ENCODE measurements at regions not wholly inside any gene's neighbourhood (a gene's known extent, or its start where the extent isn't known, plus 50 kb on each side); places are given as distances from the start of the nearest gene placed in this dataset.
A peak's percentile ranks its signal among the peaks of the same experiment; 100 is the strongest.

DNA sequence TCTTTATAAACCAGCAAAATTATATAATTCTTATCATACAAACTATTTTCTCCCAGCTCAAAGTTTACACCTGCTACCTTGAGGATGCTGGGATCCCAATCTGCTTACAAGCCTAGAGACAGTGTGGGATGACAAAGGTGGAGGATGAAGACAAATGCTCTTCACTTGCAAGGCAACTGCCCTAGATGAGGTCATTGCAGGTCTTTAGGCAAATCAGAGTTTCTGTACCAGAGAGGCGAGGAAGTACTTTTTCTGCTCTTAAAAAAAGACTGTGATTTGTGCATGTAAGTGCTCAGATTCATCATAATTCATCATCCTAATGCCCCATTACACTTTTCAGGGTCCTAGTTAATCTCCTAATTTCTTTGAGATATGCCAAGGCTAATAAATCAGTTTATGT lies 376.1 kb downstream of the ZPLD1 start:
- Histone ChIP-seq H4K91ac (ENCODE audit: low read depth, low read length, poor library complexity) (no peak overlapping the region), H2AFZ (ENCODE audit: low read length) (no peak overlapping the region), H2AK5ac (ENCODE audit: low read depth, low read length) (no peak overlapping the region), H2BK12ac (ENCODE audit: low read length) (no peak overlapping the region), H3K23ac (ENCODE audit: low read depth, low read length, poor library complexity) (no peak overlapping the region), H3K9me3 (replicated peaks in 1 of 2; ENCODE audit: control insufficient read depth in 2 of 2, insufficient read depth in 1 of 2, low read depth in 1 of 2, low read length in 2 of 2) (no peaks in the 10 kb centered on the region), H2BK120ac (ENCODE audit: low read depth, low read length) (no peak overlapping the region), H3K14ac (ENCODE audit: low read length) (no peak overlapping the region), H3K4me2 (ENCODE audit: insufficient read depth, low read length, poor library complexity, severe bottlenecking) (no peak overlapping the region), H2BK5ac (ENCODE audit: low read length) (no peak overlapping the region), H3K27ac (replicated peaks; ENCODE audit: low read length) (no peak overlapping the region), H3K79me1 (ENCODE audit: low read depth, low read length) (no peaks in the 10 kb centered on the region), H3K36me3 (replicated peaks in 1 of 2; ENCODE audit: control insufficient read depth in 2 of 2, insufficient read depth in 2 of 2, low read length in 2 of 2) (no peaks in the 10 kb centered on the region), H3K18ac (ENCODE audit: low read length) (no peak overlapping the region), H3K4me3 (ENCODE audit: low read length in 2 of 2) (no peak overlapping the region), H3K4ac (ENCODE audit: low read length) (no peak overlapping the region), H3K9ac (ENCODE audit: low read depth, low read length, poor library complexity) (no peak overlapping the region), H3K27me3 (ENCODE audit: control insufficient read depth in 3 of 3, insufficient read depth in 3 of 3, low read depth in 1 of 3, low read length in 3 of 3) (no peaks in the 10 kb centered on the region), H4K8ac (ENCODE audit: low read depth, low read length) (no peak overlapping the region), H2BK15ac (ENCODE audit: low read length) (no peak overlapping the region), H3K4me1 (ENCODE audit: control insufficient read depth in 2 of 2, insufficient read depth in 1 of 2, low read depth in 1 of 2, low read length in 2 of 2) (no peaks in the 10 kb centered on the region)
- no peak for DNase-seq (ENCODE audit: low spot score)
- no CpG with 5 or more reads among the region's 1 CpG for WGBS, 2 donors (ENCODE audit: extremely low coverage in 2 of 2, insufficient read length in 2 of 2, insufficient replicate concordance in 1 of 2)

DNA sequence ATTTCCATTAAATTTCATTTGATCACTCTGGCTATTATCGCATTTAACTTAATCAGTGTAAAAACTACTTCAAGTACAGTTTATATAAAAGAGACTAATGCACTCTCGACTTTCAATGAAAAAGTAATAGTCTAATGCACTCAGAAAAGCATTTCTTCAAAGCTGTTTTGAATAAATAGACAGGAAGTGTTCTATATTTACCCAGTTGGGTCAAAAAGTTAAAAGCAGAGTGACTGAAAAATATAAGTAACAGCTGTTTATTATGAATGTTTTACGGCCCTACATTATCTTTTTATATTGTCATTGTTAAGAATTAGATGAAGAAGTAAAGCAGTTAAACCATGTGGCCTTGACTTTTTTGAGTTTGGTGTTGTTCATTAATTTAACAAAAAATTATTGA lies 391.8 kb downstream of the ZPLD1 start:
- Histone ChIP-seq H2BK15ac (ENCODE audit: low read length) (no peak overlapping the region), H3K18ac (ENCODE audit: low read length) (no peak overlapping the region), H2BK120ac (ENCODE audit: low read depth, low read length) (no peak overlapping the region), H3K9me3 (replicated peaks in 1 of 2; ENCODE audit: control insufficient read depth in 2 of 2, insufficient read depth in 1 of 2, low read depth in 1 of 2, low read length in 2 of 2) (no peaks in the 10 kb centered on the region), H4K91ac (ENCODE audit: low read depth, low read length, poor library complexity) (no peak overlapping the region), H4K8ac (ENCODE audit: low read depth, low read length) (no peak overlapping the region), H3K4me3 (ENCODE audit: low read length in 2 of 2) (no peak overlapping the region), H2BK12ac (ENCODE audit: low read length) (no peak overlapping the region), H3K36me3 (replicated peaks in 1 of 2; ENCODE audit: control insufficient read depth in 2 of 2, insufficient read depth in 2 of 2, low read length in 2 of 2) (no peaks in the 10 kb centered on the region), H2BK5ac (ENCODE audit: low read length) (no peak overlapping the region), H3K27me3 (ENCODE audit: control insufficient read depth in 3 of 3, insufficient read depth in 3 of 3, low read depth in 1 of 3, low read length in 3 of 3) (no peaks in the 10 kb centered on the region), H3K4me1 (ENCODE audit: control insufficient read depth in 2 of 2, insufficient read depth in 1 of 2, low read depth in 1 of 2, low read length in 2 of 2) (no peaks in the 10 kb centered on the region), H3K14ac (ENCODE audit: low read length) (no peak overlapping the region), H2AFZ (ENCODE audit: low read length) (no peak overlapping the region), H2AK5ac (ENCODE audit: low read depth, low read length) (no peak overlapping the region), H3K4me2 (ENCODE audit: insufficient read depth, low read length, poor library complexity, severe bottlenecking) (no peak overlapping the region), H3K4ac (ENCODE audit: low read length) (no peak overlapping the region), H3K23ac (ENCODE audit: low read depth, low read length, poor library complexity) (no peak overlapping the region), H3K9ac (ENCODE audit: low read depth, low read length, poor library complexity) (no peak overlapping the region), H3K79me1 (ENCODE audit: low read depth, low read length) (no peaks in the 10 kb centered on the region), H3K27ac (replicated peaks; ENCODE audit: low read length) (no peak overlapping the region)
- WGBS, 2 donors (ENCODE audit: extremely low coverage in 2 of 2, insufficient read length in 2 of 2, insufficient replicate concordance in 1 of 2): no CpG with 5 or more reads among the region's 3 CpGs
- DNase-seq (ENCODE audit: low spot score): no peak

DNA sequence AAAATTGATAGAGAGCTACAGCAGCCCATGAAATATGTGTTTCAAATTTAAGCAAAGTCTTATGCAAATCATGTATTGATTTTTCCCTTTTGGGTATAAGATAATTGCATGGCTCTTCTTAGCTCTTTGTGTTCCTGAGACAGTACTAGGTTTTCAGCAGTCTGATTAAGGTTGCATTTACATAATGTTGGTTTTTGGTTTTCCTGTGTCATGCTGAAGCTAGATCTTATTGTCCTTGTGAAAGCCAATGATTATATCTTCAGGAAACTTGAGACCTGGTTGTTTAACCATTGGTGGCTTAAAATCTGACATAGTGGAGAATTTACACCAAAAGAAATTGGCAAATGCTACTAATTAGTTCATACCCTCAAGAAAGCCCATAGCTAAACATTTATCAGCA lies 392.6 kb downstream of the ZPLD1 start:
- no peak overlapping the region for H3K4me2 ChIP-seq (ENCODE audit: insufficient read depth, low read length, poor library complexity, severe bottlenecking)
- H2BK12ac ChIP-seq (ENCODE audit: low read length): no peak overlapping the region
- H3K4ac ChIP-seq (ENCODE audit: low read length): no peak overlapping the region
- no peak for DNase-seq (ENCODE audit: low spot score)
- no peaks in the 10 kb centered on the region for H3K36me3 ChIP-seq (replicated peaks in 1 of 2; ENCODE audit: control insufficient read depth in 2 of 2, insufficient read depth in 2 of 2, low read length in 2 of 2)
- H4K8ac ChIP-seq (ENCODE audit: low read depth, low read length): no peak overlapping the region
- no peak overlapping the region for H3K27ac ChIP-seq (replicated peaks; ENCODE audit: low read length)
- no peak overlapping the region for H2BK5ac ChIP-seq (ENCODE audit: low read length)
- H3K27me3 ChIP-seq (ENCODE audit: control insufficient read depth in 3 of 3, insufficient read depth in 3 of 3, low read depth in 1 of 3, low read length in 3 of 3): no peaks in the 10 kb centered on the region
- H2AK5ac ChIP-seq (ENCODE audit: low read depth, low read length): no peak overlapping the region
- H3K18ac ChIP-seq (ENCODE audit: low read length): no peak overlapping the region
- no peak overlapping the region for H3K23ac ChIP-seq (ENCODE audit: low read depth, low read length, poor library complexity)
- H3K79me1 ChIP-seq (ENCODE audit: low read depth, low read length): no peaks in the 10 kb centered on the region
- no peak overlapping the region for H2BK120ac ChIP-seq (ENCODE audit: low read depth, low read length)
- H3K4me3 ChIP-seq (ENCODE audit: low read length in 2 of 2): no peak overlapping the region
- H3K14ac ChIP-seq (ENCODE audit: low read length): no peak overlapping the region
- H3K9me3 ChIP-seq (replicated peaks in 1 of 2; ENCODE audit: control insufficient read depth in 2 of 2, insufficient read depth in 1 of 2, low read depth in 1 of 2, low read length in 2 of 2): no peaks in the 10 kb centered on the region
- H3K4me1 ChIP-seq (ENCODE audit: control insufficient read depth in 2 of 2, insufficient read depth in 1 of 2, low read depth in 1 of 2, low read length in 2 of 2): no peaks in the 10 kb centered on the region
- no peak overlapping the region for H2BK15ac ChIP-seq (ENCODE audit: low read length)
- H3K9ac ChIP-seq (ENCODE audit: low read depth, low read length, poor library complexity): no peak overlapping the region
- H4K91ac ChIP-seq (ENCODE audit: low read depth, low read length, poor library complexity): no peak overlapping the region
- H2AFZ ChIP-seq (ENCODE audit: low read length): no peak overlapping the region

DNA sequence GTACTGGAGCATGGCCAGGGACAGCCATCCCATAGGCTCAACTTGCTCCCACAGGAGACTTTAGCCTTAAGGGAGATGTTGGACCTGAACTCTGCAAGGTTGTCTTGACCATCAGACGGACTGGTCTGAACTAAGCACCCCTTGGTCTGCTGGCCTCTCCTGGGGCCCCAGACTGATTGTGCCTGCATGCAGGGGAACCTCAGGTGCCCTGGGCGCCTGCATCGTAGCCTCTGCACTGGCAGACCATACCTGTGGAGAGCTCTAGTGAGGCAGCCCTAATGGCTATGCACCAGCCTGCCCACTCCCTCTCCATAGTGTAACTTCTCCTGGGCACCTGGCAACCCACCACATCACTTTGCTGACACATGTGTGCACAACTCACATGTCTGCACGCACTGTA lies 395.6 kb downstream of the ZPLD1 start:
- no peak for DNase-seq (ENCODE audit: low spot score)
- H3K27me3 ChIP-seq (ENCODE audit: control insufficient read depth in 3 of 3, insufficient read depth in 3 of 3, low read depth in 1 of 3, low read length in 3 of 3): no peaks in the 10 kb centered on the region
- WGBS, 2 donors (ENCODE audit: extremely low coverage in 2 of 2, insufficient read length in 2 of 2, insufficient replicate concordance in 1 of 2): no CpG with 5 or more reads among the region's 4 CpGs
- no peaks in the 10 kb centered on the region for H3K79me1 ChIP-seq (ENCODE audit: low read depth, low read length)
- no peak overlapping the region for H3K18ac ChIP-seq (ENCODE audit: low read length)
- H4K91ac ChIP-seq (ENCODE audit: low read depth, low read length, poor library complexity): no peak overlapping the region
- no peaks in the 10 kb centered on the region for H3K9me3 ChIP-seq (replicated peaks in 1 of 2; ENCODE audit: control insufficient read depth in 2 of 2, insufficient read depth in 1 of 2, low read depth in 1 of 2, low read length in 2 of 2)
- no peak overlapping the region for H3K9ac ChIP-seq (ENCODE audit: low read depth, low read length, poor library complexity)
- no peak overlapping the region for H2AFZ ChIP-seq (ENCODE audit: low read length)
- no peak overlapping the region for H2BK5ac ChIP-seq (ENCODE audit: low read length)
- H4K8ac ChIP-seq (ENCODE audit: low read depth, low read length): no peak overlapping the region
- no peak overlapping the region for H3K14ac ChIP-seq (ENCODE audit: low read length)
- H3K4ac ChIP-seq (ENCODE audit: low read length): no peak overlapping the region
- no peak overlapping the region for H3K27ac ChIP-seq (replicated peaks; ENCODE audit: low read length)
- no peak overlapping the region for H2AK5ac ChIP-seq (ENCODE audit: low read depth, low read length)
- no peak overlapping the region for H3K4me3 ChIP-seq (ENCODE audit: low read length in 2 of 2)
- H3K4me2 ChIP-seq (ENCODE audit: insufficient read depth, low read length, poor library complexity, severe bottlenecking): no peak overlapping the region
- peak overlapping the region; percentile 5 for H3K23ac ChIP-seq (ENCODE audit: low read depth, low read length, poor library complexity)
- H2BK12ac ChIP-seq (ENCODE audit: low read length): no peak overlapping the region
- H3K36me3 ChIP-seq (replicated peaks in 1 of 2; ENCODE audit: control insufficient read depth in 2 of 2, insufficient read depth in 2 of 2, low read length in 2 of 2): no peaks in the 10 kb centered on the region
- H2BK15ac ChIP-seq (ENCODE audit: low read length): no peak overlapping the region
- H2BK120ac ChIP-seq (ENCODE audit: low read depth, low read length): no peak overlapping the region
- H3K4me1 ChIP-seq (ENCODE audit: control insufficient read depth in 2 of 2, insufficient read depth in 1 of 2, low read depth in 1 of 2, low read length in 2 of 2): no peaks in the 10 kb centered on the region
